Keratinocyte (primary cell): ENCODE measurements at regions not wholly inside any gene's neighbourhood (a gene's known extent, or its start where the extent isn't known, plus 50 kb on each side); places are given as distances from the start of the nearest gene placed in this dataset.

Experiments used
- EZH2 ChIP-seq: IDR thresholded peaks from one replicate; pipeline ENCODE4 v1.6.1; 2012; ENCODE audit warnings: inconsistent platforms, mild to moderate bottlenecking, low read length, moderate library complexity
- TF ChIP-seq, protein P1 (sequence below), 3 experiments: IDR thresholded peaks in 1 of 3; conservative IDR thresholded peaks in 1 of 3; optimal IDR thresholded peaks in 1 of 3; 2 replicates in 2 of 3; 3 replicates in 1 of 3; pipeline versions ENCODE3 to v1.5.1; 2011; ENCODE audit warnings: low read length in 3 of 3, mild to moderate bottlenecking in 3 of 3, moderate library complexity in 2 of 3, control low read depth in 1 of 3, inconsistent platforms in 1 of 3; ENCODE audit not compliant: insufficient read depth in 2 of 3; ENCODE audit errors: extremely low read depth in 1 of 3

DNA sequence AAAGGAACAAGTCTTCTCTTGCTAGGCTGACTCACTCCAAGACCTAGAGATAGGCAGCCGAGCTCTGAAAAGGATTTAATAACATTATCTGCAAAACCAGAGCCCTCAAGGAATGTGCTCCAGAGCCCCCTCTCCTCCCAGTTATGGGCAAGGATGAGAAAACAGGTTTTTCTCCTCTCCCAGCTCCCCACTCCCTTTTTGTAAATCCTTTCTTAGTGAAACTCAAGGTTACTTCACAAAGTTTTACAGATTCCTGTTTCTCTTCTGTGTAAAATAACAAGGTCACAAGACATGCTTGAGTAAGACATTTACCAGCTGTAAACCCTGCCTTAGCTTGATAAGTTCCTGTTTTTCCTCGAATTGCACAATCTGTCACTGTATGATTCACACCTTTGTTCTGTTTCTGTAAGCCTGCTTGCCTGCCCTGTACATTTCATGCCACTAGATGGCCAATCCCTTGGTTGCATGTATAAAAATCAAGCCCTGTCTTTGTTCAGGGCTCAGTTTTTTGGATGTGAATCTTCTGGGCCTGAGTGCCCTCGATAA is 489.4 kb downstream of the KCNA4 start:
- TF ChIP-seq EZH2: no peak
- TF ChIP-seq, protein P1, sequence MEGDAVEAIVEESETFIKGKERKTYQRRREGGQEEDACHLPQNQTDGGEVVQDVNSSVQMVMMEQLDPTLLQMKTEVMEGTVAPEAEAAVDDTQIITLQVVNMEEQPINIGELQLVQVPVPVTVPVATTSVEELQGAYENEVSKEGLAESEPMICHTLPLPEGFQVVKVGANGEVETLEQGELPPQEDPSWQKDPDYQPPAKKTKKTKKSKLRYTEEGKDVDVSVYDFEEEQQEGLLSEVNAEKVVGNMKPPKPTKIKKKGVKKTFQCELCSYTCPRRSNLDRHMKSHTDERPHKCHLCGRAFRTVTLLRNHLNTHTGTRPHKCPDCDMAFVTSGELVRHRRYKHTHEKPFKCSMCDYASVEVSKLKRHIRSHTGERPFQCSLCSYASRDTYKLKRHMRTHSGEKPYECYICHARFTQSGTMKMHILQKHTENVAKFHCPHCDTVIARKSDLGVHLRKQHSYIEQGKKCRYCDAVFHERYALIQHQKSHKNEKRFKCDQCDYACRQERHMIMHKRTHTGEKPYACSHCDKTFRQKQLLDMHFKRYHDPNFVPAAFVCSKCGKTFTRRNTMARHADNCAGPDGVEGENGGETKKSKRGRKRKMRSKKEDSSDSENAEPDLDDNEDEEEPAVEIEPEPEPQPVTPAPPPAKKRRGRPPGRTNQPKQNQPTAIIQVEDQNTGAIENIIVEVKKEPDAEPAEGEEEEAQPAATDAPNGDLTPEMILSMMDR (optimal IDR thresholded peaks at IDR 0.05 in 1 of 3, IDR thresholded peaks at IDR 0.05 in 1 of 3, conservative IDR thresholded peaks at IDR 0.05 in 1 of 3; ENCODE audit: extremely low read depth in 1 of 3, insufficient read depth in 2 of 3, low read length in 3 of 3): peak; percentile 20 to 70 (median 27)
